ENCODE measurements at regions not wholly inside any gene's neighbourhood (a gene's known extent, or its start where the extent isn't known, plus 50 kb on each side); places are given as distances from the start of the nearest gene placed in this dataset.

DNA sequence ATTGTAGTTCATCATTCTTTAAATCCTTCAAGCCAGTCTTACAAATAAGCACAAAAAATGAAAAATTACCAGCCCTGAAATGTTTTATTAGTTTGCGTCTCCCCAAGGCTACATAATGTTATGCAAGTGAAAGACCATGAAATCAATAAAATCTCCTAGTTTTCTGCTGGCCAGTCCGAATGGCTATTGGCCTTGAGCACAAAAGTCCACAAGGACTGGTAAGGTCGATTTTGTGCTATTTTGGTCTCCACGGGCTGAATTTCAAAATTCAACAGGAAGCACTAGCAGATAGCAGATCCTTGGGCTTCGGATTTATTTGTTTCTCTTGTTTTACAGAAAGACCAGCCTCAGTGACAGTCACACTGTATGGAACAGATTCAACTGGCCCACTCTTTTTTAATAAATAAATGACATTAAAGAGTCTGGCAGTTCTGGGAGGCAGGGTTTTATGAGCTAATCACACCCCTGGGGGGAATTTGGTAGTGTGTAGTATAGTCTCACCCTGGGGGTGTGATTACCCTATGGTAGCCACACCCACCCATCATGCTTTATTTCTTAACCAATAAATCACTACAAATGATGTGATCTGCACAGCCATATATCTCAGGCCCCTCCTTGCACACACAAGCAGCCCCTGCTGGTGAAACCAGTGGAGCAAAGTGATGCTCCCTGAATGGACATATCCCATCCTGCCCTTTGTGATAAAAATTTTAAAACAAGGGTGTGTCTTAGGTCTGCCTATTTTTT is 51.1 kb upstream of the TMEM33 start:
- no peak for DNase-seq (ENCODE audit: low spot score)

DNA sequence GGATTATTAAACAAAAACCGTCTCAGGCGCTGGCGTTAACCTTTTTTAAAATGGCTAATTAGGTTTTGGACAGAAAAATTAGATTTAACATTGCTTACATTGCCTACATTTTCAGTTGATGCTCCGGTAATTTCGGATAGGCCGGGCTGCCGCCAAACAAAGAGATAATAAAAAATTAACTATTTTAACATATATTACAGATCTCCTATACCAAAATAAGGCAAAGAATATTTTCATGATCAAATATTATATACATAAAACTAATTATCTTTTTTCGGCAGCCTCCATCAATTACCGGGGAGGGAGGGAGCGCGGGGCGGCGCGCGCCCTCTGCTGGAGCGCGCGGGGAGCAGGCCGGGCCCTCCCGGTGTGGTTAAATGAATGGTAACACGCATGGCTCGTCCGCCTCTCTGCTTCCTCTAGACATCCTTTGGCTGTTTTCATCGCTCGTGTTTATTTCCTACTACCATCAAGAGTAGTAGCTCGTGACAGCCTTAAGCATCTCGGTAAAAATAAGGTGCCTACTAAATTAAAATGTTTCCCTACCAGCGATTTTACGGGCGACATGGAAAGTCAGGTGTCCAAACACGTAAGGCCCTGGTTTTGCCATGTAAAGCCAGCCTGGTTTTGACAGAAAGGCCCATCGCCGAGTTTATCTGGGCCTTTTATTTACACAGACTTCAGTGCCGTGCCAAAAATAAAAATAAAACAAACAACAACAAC is 52.4 kb upstream of the TMEM33 start:
- peak; percentile 84 for DNase-seq (ENCODE audit: low spot score)

DNA sequence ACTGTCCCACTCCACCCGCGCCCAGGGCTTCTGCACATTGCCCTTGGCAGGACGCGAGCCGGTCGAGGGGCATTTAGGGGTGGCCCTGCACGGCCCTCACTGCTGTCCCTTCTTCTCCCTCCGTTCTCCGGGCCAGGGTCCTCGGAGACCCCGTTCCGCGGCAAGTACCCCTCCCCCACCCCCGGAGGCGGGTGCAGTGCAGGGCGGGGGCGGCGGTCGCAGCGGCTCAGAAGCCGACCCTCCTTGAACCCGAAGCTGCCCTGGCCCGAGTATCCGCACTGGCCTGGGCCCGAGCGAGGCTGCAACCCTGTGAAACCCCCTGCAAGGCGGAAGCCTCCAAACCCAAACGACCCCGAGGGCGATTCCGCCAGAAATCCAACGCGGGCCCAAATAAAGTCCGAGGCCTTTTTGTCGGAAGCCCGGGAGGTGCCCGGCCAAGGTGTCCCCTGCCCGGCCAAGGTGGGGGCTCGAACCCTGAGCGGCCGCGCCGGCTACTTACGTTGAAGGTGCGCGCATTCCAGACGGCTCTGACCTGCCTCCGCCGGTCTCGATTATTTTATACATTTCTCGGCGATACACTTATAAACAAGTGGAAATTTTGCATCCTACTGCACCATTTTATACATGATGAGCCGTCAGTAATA is 53.1 kb upstream of the TMEM33 start:
- DNase-seq (ENCODE audit: low spot score) = no peak

DNA sequence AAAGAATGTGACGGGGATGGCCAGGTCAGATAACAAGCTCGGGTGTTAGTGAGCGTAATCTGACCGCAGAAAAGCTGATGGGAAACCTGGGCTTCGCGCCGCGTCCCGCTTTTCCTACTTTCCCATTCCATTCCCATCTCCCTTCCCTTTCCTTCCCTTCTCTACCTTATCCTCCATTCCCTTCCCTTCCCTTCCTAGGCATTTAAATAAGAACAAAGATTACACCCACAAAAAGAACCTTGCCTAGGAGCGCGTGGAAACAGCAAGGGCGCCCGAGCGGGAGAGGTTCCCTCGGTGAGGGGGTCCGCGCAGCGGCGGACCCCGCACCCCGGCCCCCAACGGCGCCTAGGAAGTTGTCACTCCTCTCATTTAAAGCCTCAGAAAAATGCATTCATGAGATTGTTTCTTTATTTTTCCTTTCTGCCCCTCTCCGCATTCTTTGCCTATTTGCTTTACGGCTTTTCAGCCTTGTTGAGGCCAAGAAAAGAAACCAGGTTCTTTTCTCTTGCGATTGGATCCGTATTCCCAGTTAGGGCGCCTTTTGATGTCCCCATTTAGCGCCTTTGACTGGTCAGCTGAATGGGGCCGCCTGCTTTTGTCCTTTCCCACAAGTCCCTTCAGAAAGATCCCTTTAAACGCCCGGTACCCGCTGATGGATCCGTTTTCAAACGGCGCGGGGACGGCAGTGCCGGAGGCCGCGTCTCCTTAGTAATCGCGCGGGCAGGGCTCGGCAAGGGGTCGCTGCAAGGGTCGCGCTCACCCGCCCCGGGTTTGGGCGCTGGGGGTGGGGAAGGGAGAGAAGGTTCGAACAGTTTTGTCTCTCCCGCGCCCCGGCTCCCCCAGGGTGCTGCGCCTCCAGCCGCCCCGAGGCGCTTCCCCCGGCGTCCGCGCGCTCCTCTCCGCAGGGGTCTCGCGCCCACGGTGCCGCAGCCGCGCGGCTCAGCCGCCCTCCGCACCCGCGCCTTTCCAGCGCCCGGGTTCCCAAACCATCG is 54.1 kb upstream of the TMEM33 start:
- DNase-seq (ENCODE audit: low spot score) = no peak

DNA sequence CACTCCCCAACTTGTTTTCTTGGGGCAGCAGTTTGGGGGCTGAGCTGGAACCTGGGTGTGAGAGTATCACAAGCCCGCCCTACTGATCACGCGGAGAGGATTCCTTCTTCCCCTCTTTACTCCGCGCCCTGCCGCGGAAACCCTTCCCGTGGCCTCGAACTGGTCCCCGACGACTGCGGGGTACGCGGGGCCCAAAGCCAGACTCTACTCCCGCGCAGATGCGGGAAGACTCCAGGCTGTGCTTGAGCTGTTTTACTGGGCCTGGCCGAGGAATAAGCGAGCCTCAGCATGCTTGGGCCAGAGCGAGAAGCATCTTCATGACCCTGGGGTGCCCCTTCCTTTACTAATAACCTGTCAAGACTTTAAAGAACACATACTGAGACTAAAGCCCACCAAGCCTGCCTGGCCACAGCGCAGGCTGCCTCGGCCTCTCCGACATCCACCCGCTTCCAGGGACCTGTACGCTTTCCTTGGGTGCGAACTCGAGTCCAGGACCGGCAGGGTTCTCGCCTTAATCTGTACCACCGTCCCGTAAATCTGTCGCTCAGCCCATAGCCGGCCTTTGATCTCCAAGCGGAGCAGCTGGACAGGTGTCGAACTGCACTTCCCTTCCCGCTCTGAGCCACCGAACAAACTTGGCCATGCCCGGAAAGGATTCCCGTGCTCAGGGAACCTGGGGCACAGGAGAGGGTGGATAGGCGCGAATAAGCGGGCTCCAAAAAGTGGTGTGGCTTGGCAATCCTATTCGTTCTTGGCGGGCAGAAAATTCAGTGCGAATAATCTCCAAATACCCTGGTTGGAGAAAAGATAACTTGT is 55.0 kb upstream of the TMEM33 start:
- DNase-seq (ENCODE audit: low spot score) = no peak

DNA sequence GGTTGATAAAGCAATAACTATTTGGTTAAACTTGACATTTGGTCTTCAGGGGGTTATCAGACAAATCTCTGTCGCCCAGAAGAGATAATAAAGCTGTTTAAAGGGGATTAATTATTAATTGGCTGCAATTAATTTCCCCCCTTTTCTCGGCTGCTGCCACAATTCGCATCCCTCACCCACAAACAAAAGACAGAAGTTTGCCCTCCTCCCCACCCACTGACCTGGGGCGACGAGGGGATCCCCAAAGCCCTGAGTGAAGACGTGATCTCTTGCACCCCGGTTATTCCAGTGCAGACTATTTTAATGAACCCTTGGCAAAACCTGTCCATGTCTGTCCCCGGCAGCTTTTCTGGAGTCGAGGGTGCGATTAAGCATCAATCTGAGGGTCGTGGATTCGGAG is 55.7 kb upstream of the TMEM33 start:
- no peak for DNase-seq (ENCODE audit: low spot score)

DNA sequence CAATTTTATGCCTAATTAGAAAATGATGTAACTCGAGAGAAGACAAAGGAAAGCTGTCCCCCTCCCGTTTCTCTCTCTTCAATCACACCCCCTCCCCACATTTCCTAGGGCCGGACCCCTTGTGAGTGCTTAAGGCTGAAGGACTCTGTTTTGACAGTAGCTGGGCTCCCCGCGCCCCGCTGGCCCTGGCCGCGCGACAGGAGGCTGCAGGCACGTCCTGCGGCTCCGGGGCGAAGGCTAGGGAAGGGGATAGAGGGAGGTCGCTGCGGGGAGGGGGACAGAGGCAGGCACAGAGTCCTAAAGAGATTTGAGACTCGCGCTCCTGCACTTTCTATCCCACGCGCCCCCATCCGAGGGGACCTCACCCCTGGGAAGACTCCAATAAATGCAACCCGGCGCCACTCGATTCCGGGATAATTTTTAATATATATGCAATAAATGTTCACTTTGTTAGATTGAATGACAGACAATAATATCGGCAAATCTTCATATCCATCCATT is 56.2 kb upstream of the TMEM33 start:
- DNase-seq (ENCODE audit: low spot score) = no peak

DNA sequence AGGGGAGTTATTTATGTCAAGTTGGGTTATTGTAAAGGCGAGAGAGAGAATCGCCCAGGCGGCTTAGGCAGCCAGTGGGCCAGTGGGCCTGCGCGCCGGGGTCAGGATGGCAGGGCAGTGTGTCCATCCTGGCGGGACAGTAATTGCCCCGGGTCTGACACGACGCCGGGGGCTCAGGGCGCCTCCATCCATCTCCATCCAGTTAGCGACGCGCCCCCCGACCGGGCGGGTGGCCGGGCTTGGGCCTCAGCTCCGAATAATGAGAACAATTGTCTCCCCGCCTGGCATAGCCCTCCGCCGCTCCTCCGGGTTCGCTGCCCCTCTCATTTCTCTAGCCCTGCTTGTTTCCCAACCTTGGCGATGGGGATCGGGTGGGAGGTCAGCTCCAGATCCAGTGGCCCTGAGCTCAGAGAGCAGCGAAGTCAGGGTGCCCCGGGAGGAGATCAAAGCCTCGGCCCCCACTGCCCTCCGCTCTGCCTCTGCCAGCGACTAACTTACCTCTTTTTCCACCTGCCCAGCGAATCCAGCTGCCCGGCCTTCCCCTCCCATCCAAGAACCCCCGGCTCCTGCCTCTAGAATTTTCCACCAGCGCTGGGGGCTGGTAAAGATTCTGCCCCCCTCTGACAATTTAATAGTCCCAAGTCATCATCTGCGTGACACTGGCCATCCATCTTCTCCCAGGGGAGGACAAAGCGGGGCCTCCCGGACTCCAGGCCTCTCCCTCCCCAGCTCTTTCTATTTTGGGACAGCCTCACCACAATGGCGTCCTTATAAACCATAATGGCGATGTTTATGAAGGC is 56.9 kb upstream of the TMEM33 start:
- no peak for DNase-seq (ENCODE audit: low spot score)

DNA sequence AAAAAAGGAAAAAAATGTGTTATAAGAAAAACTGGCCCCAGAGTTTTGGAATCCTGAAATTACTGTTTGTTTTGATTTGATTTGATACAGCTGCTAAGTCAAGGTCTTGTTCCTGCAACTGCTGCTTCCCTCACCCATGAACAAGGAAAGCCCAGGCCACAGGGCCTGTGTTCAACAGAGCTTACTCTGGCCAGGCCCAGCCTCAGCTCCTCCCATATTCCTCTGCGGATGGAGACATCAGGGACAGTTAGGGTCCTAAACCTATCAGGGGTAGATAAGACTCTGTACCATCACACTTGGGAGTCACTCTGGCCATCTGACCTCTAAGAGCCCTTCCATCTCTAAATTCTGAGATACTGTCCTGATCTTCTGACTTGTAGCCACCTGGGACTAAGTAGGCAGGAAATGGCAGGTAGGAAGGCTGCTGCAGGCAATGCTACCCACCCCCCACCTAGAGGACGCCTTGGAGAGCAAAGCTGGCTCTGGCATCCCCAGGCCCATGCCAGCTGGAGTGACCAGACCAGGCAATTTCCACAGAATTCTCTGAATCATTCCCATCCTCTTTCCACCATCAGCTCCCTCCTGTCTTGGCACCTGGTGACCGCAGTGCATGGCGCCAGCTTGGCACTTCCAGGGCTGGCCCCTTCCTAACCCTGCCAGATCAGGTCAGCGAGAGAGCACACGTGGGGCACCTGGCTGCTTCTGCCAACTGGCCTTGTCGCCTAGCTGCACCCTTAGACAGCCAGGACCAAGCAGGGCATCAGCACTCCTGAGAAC is 58.0 kb upstream of the TMEM33 start:
- no peak for DNase-seq (ENCODE audit: low spot score)

DNA sequence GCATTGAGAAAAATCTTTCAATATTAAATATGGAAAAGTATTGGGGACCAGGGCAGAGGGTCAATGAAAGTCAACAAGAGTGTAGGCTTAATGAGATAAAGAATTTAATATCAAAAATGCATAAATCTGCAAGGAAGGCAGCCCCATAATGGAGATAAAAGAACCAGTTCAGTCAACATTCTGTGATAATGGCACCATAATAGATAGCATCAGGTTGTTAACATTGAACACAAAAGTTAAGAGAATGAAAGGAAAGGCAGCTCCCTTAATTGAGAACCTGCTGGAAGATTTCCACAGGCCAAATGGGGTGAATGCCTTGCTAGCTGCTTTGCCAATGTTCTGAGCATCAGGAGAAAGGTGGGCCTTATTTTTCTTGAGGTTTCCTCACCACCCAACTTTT is 60.4 kb upstream of the TMEM33 start:
- no peak for DNase-seq (ENCODE audit: low spot score)

DNA sequence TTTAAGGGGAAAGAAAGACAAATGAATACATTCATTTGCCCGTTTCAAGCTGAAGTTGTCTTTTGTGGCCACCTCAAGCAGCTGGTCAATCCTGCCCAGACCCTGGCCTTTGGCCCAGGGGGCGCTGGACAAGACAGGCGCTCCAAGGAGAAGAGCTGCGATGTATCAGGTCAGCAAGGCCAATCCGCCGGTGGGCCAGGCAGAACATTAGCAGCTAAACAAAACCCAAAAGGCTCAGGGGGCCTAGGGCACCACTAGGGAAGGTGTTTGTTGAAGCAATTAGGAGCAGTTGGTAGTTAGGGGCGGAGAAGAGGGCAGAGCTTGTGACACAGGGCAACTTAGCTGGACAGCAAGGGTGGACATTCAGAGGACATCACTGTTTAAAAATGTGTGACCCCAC is 60.8 kb upstream of the TMEM33 start:
- DNase-seq (ENCODE audit: low spot score) = no peak

DNA sequence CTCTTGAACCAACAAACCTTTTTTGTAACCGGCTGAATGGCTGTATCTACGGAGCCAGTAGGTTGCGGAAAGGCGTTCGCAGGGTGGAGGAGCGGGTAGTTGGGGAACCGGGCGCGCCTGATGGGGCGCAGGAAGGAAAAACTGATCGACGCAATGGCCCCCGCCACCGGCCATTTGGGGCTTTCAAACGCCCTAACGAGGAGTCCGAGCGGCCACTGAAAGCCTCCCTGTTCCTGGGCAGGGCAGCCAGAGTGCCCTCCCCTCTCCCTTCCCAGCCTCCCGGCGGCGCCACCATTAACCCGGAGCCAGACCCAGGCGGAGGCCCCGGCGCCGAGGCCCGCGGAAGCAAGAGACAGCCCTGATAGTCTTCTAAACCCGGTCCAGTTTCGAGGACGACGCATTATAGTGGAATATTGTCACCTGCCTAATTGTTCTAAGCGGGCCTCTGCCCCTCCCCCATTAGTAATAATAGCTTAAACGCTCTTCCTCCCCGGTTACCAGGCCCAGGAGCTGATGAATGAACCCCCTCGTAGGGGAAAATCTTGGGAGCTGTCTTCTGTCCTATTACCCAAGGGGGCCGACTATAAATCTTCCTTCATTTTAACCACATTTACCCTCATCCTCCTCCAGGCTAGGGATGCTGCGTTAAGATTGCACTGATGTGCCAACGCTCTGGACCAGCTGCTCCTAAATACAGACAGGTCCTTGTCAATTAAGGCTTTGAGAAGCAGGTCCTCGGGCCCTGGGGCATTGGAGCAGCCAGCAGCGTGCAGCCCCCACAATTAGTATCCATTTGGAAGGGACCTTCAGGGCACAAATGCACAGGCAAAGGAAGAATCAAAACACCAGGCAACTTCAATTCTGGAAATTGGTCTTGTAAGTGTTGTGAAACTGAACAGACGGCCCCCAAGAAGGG is 61.6 kb upstream of the TMEM33 start:
- no peak for DNase-seq (ENCODE audit: low spot score)

DNA sequence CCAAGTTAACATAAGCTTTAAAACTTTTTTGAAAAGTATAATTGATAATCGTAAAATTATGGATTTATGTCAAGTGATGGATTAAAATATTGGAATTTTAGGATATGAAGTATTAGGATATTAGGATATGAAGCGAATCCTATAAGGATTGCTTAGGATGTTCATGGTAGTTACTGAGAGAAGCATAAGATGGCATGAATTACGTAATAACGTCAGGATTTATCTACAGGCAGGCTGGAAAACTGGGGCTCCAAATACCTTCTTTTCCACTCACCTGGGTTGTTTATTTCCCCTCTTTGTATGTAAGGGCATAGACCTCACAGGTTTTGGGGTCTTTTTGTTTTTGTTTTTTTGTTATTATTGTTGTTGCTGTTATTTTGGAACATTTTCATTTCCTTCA is 65.2 kb upstream of the TMEM33 start:
- no peak for DNase-seq (ENCODE audit: low spot score)

DNA sequence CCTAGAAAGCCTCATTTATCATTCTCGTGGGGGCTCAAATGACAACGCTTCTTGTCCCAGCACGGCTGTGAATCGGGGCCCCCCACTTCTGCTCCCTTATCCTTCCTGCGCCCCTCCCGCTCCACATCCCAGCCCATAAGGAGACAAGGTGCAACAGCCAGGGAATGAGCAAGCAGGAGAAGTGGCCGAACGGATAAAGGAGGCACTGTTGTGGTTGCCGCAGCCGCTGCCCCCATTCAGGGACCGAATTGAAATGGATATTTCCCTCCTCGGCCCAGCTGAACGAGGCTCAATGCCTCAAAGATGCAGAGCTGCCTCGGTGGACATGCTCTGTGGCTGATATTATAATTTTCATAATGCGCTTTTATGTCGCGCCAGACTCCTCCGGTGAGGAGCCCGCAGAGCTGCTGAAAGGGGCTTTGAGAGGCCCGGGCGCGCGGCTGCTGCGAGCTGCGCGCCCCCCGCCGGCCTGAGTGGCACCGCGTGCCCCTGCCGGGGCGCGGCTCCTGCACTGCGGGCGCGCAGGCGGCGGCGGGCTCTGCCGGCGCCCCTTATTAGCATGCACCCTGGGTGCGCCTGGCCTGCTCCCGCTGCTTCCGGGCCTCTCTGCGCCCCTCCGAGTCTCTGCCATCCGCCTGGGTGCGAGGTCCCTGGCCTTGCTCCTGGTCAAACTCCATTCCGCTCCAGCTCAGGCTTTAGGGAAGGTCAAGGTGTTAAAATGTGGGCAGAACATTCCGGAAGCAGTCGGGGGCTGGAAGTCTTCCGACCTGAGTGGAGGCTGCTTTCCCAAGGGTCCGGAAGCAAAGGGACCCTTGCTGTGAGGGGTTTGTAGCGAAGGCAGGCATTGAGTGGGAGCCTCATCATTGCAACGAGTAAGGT is 68.2 kb upstream of the TMEM33 start:
- DNase-seq (ENCODE audit: low spot score) = no peak

DNA sequence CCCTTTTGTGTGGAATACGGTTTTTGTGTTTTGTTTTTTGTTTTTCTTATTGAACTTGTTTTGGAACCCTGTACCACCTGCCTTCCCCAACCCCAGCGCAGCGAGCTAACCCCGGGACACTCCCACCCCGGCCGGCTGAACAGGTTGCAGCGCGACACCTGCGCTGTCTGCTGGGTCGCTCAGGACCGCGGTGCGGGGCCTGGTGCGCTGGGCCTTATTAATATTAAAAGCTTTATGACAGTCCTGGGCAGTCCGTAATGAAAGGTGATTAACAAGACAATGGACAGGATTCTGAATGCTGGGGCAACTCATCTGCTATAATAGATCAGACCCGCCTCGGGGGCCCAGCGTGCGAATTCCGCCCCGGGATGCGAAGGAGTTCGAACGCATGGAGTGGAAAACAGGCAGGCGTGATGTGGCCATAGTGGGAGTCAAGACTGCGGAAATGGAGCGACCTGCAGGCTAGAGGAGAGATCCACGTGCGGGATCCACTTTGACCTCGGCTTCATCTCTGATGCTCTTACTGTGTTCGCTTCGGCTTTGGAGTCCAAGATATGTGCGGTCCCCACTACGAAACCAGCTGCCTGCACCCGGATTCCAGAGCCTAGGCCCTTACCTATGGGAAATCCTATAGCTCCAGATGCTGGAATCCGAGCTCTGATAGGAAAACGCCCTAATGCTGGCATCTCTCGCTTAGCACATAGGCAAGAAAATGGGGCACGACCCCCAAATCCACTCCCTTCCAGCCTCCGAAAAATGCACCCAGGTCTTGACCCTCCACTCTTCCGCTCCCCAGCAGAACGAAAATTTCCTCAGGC is 69.0 kb upstream of the TMEM33 start:
- no peak for DNase-seq (ENCODE audit: low spot score)

DNA sequence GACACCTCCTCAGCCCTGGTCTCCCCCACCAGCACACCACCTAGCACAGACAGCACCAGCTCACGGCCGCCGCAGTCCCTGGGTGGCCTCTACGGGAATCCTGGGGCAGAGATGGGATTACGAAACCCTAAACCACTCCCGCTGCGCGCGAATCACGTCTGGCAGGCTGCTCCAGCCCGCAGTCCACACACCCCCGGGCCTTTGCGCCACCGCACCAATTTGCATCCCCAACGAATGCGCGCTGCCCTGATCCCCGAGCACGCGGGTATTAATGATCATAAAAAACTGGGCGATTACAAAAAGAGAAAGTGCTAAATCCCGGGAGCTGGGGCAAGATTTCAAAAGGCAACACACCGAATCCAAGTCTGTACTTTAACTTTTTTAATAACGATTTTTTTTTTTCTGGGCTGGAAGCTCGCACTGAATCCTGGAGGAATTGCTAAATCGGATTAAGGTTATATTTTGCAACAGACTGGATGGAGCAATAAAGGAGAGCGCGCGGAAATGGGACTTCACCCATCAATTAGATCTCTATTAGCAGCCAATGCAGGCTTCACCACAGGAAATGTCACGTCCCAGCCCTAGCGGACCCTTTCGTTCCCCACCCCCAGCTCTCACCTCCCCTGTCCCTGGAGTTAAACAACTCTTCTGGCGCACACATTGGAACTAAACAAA is 69.8 kb upstream of the TMEM33 start:
- DNase-seq (ENCODE audit: low spot score) = no peak

All from germinal center (tissue), 1 donor.